GM12878 (cell line): ENCODE measurements at regions not wholly inside any gene's neighbourhood (a gene's known extent, or its start where the extent isn't known, plus 50 kb on each side); places are given as distances from the start of the nearest gene placed in this dataset.

Source experiments
- ATAC-seq: fragments of 200-7000 bp; cut with Tn5 transposase; 3 replicates; pipeline ENCODE4 v1.9.1; 2020; ENCODE audit warnings: mild to moderate bottlenecking, moderate library complexity
- BruUV-seq: library from RNA; stranded (reverse); fragments of 400-500 nt; replicated peaks from 2 replicates; lab custom pipeline; 2021; lab: Mats Ljungman, UMichigan
- CTCF ChIA-PET: fragments of 300-600 bp; sonication (Branson Sonifier 250); formaldehyde crosslinking; extraction: SDS; loops from one replicate; lab custom pipeline; 2021; ENCODE audit warnings: inconsistent platforms; lab: Yijun Ruan, JAX
- POLR2A ChIA-PET: fragments of 350-600 bp; formaldehyde crosslinking; extraction: SDS; loops from one replicate; lab custom pipeline; 2021; ENCODE audit warnings: inconsistent platforms; lab: Charles Lee
- RAD21 ChIA-PET: fragments of 300-600 bp; sonication (Branson Sonifier 250); formaldehyde crosslinking; loops from one replicate; lab custom pipeline; 2023; ENCODE audit warnings: antibody characterized with exemption; ENCODE audit not compliant: unreplicated experiment; lab: Charles Lee
- SMC1A ChIA-PET: fragments of 300-600 bp; sonication (Branson Sonifier 250); formaldehyde crosslinking; loops from one replicate; lab custom pipeline; 2023; ENCODE audit not compliant: unreplicated experiment, uncharacterized antibody; lab: Charles Lee
- DNase-seq: peaks from one replicate; pipeline ENCODE4 v3.0.0-alpha.2; 2011; ENCODE audit warnings: low read depth, low spot score
- FAIRE-seq: peaks from 3 replicates; lab custom pipeline; 2011; peaks lifted over from hg19 to GRCh38; lab: Jason Lieb, UNC
- H2AFZ ChIP-seq: 2 replicates; pipeline ENCODE4 v1.6.0; 2011; ENCODE audit warnings: low read depth, low read length, control low read depth; ENCODE audit not compliant: control insufficient read depth
- H3K27ac ChIP-seq: 2 replicates; pipeline ENCODE4 v1.5.1; 2011; ENCODE audit warnings: control low read depth; ENCODE audit not compliant: control insufficient read depth, insufficient read depth
- H3K27me3 ChIP-seq, 2 experiments: replicated peaks in 1 of 2; 2 replicates each; pipeline versions ENCODE4 v1.6.0 to v1.6.1; 2011; ENCODE audit warnings: low read length in 1 of 2; ENCODE audit not compliant: control insufficient read depth in 2 of 2, insufficient read depth in 2 of 2
- H3K36me3 ChIP-seq, 2 experiments: 2 replicates each; pipeline ENCODE4 v1.5.1; 2011; ENCODE audit warnings: low read length in 1 of 2; ENCODE audit not compliant: control insufficient read depth in 2 of 2, insufficient read depth in 2 of 2
- H3K4me1 ChIP-seq: 2 replicates; pipeline ENCODE4 v1.6.1; 2011; ENCODE audit warnings: mild to moderate bottlenecking, low read length, moderate library complexity, mixed read lengths; ENCODE audit not compliant: control insufficient read depth, insufficient read depth
- H3K4me2 ChIP-seq: 2 replicates; pipeline ENCODE4 v1.6.0; 2011; ENCODE audit warnings: control low read depth; ENCODE audit not compliant: control insufficient read depth, insufficient read depth
- H3K4me3 ChIP-seq: fragments of 200-600 bp; sonication (generic); 2 replicates; pipeline ENCODE4 v1.5.1; 2016
- H3K79me2 ChIP-seq: 2 replicates; pipeline ENCODE4 v1.6.0; 2011; ENCODE audit warnings: low read length; ENCODE audit not compliant: control insufficient read depth, insufficient read depth
- H3K9ac ChIP-seq: 2 replicates; pipeline ENCODE4 v1.8.0; 2011; ENCODE audit warnings: low read length, control low read depth, mixed read lengths; ENCODE audit not compliant: control insufficient read depth, insufficient read depth
- H3K9me3 ChIP-seq: replicated peaks from 3 replicates; pipeline ENCODE4 v1.5.1; 2011; ENCODE audit warnings: mild to moderate bottlenecking, low read length; ENCODE audit not compliant: control insufficient read depth, insufficient read depth
- H4K20me1 ChIP-seq: 2 replicates; pipeline ENCODE4 v1.6.0; 2011; ENCODE audit not compliant: control insufficient read depth, insufficient read depth
- BCL3 ChIP-seq: IDR thresholded peaks from 2 replicates; pipeline ENCODE4 v1.6.1; 2011; ENCODE audit warnings: borderline replicate concordance, low read depth, mild to moderate bottlenecking, moderate library complexity, low read length; ENCODE audit not compliant: insufficient read depth, poor library complexity, severe bottlenecking
- BCLAF1 ChIP-seq: fragments of 450-650 bp; IDR thresholded peaks from 2 replicates; pipeline ENCODE4 v1.6.1; 2017; ENCODE audit warnings: antibody characterized with exemption, mild to moderate bottlenecking, moderate library complexity
- BRCA1 ChIP-seq: IDR thresholded peaks from 2 replicates; pipeline ENCODE4 v1.6.1; 2011; ENCODE audit warnings: low read depth, low read length, improper control_type of control experiment
- IRF3 ChIP-seq: fragments of 450-650 bp; IDR thresholded peaks from 2 replicates; pipeline ENCODE4 v1.6.1; 2014; ENCODE audit warnings: mild to moderate bottlenecking
- MEF2B ChIP-seq: fragments of 450-650 bp; IDR thresholded peaks from 2 replicates; pipeline ENCODE4 v1.6.1; 2018; ENCODE audit warnings: mild to moderate bottlenecking, moderate library complexity; ENCODE audit not compliant: partially characterized antibody, poor library complexity, severe bottlenecking
- MTA2 ChIP-seq: fragments of 450-650 bp; IDR thresholded peaks from 2 replicates; pipeline ENCODE4 v1.6.1; 2016; ENCODE audit warnings: low read depth, mild to moderate bottlenecking, moderate library complexity
- MTA3 ChIP-seq: IDR thresholded peaks from 2 replicates; pipeline ENCODE4 v1.6.1; 2012; ENCODE audit warnings: low read length, inconsistent platforms, borderline replicate concordance
- NR2C1 ChIP-seq: fragments of 450-650 bp; IDR thresholded peaks from 2 replicates; pipeline ENCODE4 v1.6.1; 2017; ENCODE audit warnings: antibody characterized with exemption, mild to moderate bottlenecking, moderate library complexity
- PML ChIP-seq: IDR thresholded peaks from 2 replicates; pipeline ENCODE4 v1.6.1; 2012; ENCODE audit warnings: low read length, inconsistent platforms
- POLR2AphosphoS2 ChIP-seq: IDR thresholded peaks from 2 replicates; pipeline ENCODE4 v1.6.1; 2011; ENCODE audit warnings: low read depth, mild to moderate bottlenecking, low read length, improper control_type of control experiment, moderate library complexity
- STAT3 ChIP-seq: IDR thresholded peaks from 2 replicates; pipeline ENCODE4 v1.6.1; 2011; ENCODE audit warnings: low read depth, low read length, improper control_type of control experiment
- SUPT20H ChIP-seq: IDR thresholded peaks from 2 replicates; pipeline ENCODE4 v1.6.1; 2011; ENCODE audit warnings: low read depth, mild to moderate bottlenecking, low read length, moderate library complexity, borderline replicate concordance; ENCODE audit not compliant: control insufficient read depth
- TCF3 ChIP-seq: IDR thresholded peaks from 2 replicates; pipeline ENCODE4 v1.6.1; 2012; ENCODE audit warnings: low read depth, mild to moderate bottlenecking, low read length, borderline replicate concordance; ENCODE audit not compliant: insufficient read depth
- WRNIP1 ChIP-seq: IDR thresholded peaks from 2 replicates; pipeline ENCODE4 v1.6.1; 2011; ENCODE audit warnings: low read depth, low read length, improper control_type of control experiment, borderline replicate concordance
- ZBED1 ChIP-seq: IDR thresholded peaks from 2 replicates; pipeline ENCODE4 v1.6.1; 2016; ENCODE audit warnings: borderline replicate concordance
- ZNF217 ChIP-seq: fragments of 450-650 bp; IDR thresholded peaks from 2 replicates; pipeline ENCODE4 v1.6.1; 2017; ENCODE audit warnings: antibody characterized with exemption, mild to moderate bottlenecking
- WGBS: methylation state at CpG from one replicate; pipeline ENCODE4 v1.1.6; 2016; ENCODE audit warnings: low lambda C conversion rate; ENCODE audit not compliant: insufficient replicate concordance, insufficient coverage; ENCODE audit errors: missing lambda C conversion rate; 5-methylcytosine and 5-hydroxymethylcytosine counted together
- in situ Hi-C: fragments of 300-500 bp; cut with MboI; formaldehyde crosslinking; loops from 9 replicates; pipeline ENCODE4 v1.14.3; 2018; ENCODE audit warnings: mixed read lengths
- intact Hi-C: fragments of 100-400 bp; cut with micrococcal nuclease; formaldehyde crosslinking; loops from one replicate; pipeline ENCODE4 v1.14.2; 2022; ENCODE audit not compliant: unreplicated experiment
- TF ChIP-seq, protein P1 (sequence below): fragments of 450-650 bp; IDR thresholded peaks from 2 replicates; pipeline ENCODE4 v1.6.1; 2016; ENCODE audit warnings: mild to moderate bottlenecking

DNA sequence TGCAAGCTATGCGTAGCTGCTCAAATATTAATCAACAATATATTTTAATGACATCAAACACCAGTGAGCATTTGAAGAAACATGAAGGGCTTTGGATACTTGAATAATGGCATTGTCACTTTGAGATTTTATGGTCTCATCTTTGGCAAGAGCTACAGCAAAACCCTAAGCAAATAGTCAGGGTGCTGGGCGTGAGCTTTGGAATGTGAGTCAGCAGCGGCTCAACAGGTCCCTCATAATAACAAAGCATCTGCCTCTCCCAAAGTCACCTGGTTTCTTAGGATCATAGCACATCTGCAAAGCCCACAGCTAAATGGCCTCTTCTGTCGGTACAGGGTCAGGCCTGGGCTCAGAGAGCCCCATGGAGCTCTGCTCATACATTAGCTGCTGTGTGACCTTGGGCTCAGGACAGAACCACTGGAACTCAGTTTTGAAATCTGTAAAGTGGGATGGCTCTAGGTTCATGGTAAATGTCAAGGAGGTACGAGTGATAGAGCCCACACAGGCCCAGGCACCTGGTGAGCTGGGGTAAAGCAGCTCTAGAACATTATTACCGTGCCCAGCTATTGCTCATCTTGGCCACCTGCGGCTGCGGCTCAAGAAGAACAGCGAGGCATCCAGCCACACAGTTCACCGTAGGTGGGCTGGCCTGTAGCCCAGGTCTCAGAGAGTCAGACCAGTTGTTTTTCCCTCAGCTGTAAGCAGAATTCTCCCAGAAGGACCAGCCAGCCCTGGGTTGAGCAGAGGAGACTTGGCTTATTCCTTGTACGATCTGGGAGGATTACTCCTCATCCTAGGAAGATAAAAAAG, 544.5 kb upstream of the CDH11 start:
- intact Hi-C loops = no loop called here
- ChIA-PET POLR2A (interaction anchor here (1.2 kb wide), 1 partner anchor 10 kb away, joined by 3 read pairs; no protein-coding TSS in a partner anchor), CTCF (no interaction called here), RAD21 (no interaction called here), SMC1A (interaction anchor here (0.8 kb wide), 1 partner anchor 919 kb away, joined by 3 read pairs; no protein-coding TSS in a partner anchor)
- no peaks in the 10 kb centered on the region; the same call in 2 of the 3 replicates for H3K9me3 ChIP-seq
- no peaks in the 10 kb centered on the region for H3K36me3 ChIP-seq
- H3K4me2 ChIP-seq = no peak overlapping the region
- no peak for DNase-seq
- H3K79me2 ChIP-seq = no peaks in the 10 kb centered on the region
- H2AFZ ChIP-seq = no peak overlapping the region
- H3K9ac ChIP-seq = no peak overlapping the region
- no peak overlapping the region for H3K4me3 ChIP-seq
- no peaks in the 10 kb centered on the region for H4K20me1 ChIP-seq
- H3K27ac ChIP-seq = no peak overlapping the region
- WGBS = 51% methylated on average over 11 of the region's 11 CpGs
- H3K4me1 ChIP-seq = no peaks in the 10 kb centered on the region
- no TSS peak for BruUV-seq
- FAIRE-seq = no peak
- in situ Hi-C loops = no loop called here
- no peaks in the 10 kb centered on the region for H3K27me3 ChIP-seq
- no peak for ATAC-seq
- TF ChIP-seq BCLAF1 (no peak), ZNF217 (no peak), BRCA1 (no peak), IRF3 (no peak), MTA3 (no peak), WRNIP1 (no peak), SUPT20H (no peak), MTA2 (no peak), STAT3 (no peak), TCF3 (no peak), MEF2B (no peak), ZBED1 (no peak), POLR2AphosphoS2 (no peak), PML (no peak), BCL3 (no peak), NR2C1 (no peak)
- TF ChIP-seq, protein P1, sequence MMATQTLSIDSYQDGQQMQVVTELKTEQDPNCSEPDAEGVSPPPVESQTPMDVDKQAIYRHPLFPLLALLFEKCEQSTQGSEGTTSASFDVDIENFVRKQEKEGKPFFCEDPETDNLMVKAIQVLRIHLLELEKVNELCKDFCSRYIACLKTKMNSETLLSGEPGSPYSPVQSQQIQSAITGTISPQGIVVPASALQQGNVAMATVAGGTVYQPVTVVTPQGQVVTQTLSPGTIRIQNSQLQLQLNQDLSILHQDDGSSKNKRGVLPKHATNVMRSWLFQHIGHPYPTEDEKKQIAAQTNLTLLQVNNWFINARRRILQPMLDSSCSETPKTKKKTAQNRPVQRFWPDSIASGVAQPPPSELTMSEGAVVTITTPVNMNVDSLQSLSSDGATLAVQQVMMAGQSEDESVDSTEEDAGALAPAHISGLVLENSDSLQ = no peak
